ENCODE measurements at regions not wholly inside any gene's neighbourhood (a gene's known extent, or its start where the extent isn't known, plus 50 kb on each side); places are given as distances from the start of the nearest gene placed in this dataset.
"Not testable (repeated sequence)": the region's sequence is repeated elsewhere in the genome, so short reads cannot be mapped to it uniquely, and the experiment has no call there.

DNA sequence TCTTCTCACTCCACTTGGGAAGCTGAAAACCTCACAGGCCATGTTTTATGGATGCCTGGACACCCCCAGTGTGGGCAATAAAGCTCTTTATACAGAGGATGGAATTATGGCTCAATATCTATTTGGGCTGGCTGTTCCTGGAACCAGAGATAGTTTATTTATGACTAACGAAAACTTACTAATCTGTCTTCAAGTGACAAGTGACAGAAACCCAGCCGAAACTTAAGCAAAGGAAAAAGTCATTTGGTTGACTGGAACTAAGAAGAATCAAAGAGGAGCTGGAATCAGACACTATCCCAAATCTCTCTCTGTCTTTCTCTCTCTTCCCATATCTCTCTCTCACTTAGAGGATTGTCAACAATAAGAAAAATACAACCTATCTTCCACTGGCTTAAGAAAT, 78.3 kb upstream of the CDK6 start:
- DNase-seq (ENCODE audit: low spot score): no peak

DNA sequence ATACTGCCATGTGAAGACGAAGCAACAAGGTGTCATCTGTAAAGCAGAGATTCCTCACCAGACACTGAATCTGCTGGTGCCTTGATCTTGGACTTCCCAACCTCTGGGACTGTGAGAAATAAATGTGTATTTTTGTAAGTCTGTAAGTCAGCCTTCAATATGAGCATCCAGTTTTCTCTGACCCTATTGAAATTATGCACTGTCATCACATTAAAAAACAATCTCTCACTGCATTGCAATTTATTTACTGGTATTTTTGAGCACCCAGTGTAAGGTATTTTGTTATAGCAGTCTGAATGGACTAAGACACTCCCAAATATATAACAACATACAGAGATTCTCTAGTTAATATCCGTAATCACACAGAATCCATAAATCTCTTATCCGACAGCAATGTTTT, 77.5 kb upstream of the CDK6 start:
- DNase-seq (ENCODE audit: low spot score): no peak

DNA sequence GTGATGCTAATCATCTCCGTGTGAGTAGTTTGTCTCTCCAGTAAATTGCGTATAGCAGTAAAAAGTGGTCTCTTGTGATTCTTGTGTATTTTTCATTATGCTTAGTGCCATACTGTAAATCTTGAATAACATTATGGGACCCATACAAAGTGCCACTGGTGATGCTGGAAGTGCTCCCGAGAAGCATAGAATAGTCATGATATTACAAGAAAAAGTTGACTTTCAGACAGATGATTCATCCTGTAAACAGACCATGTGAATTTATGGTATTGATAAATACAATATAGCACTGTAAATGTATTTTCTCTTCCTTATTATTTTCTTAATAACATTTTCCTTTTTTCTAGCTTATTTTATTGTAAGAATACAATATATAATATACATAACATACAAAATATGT, 74.6 kb upstream of the CDK6 start:
- no peak for DNase-seq (ENCODE audit: low spot score)

- DNase-seq (ENCODE audit: low spot score): no peak
These were observed 73.5 kb upstream of the CDK6 start for GRCh38 chr7:92909686-92910475.

DNA sequence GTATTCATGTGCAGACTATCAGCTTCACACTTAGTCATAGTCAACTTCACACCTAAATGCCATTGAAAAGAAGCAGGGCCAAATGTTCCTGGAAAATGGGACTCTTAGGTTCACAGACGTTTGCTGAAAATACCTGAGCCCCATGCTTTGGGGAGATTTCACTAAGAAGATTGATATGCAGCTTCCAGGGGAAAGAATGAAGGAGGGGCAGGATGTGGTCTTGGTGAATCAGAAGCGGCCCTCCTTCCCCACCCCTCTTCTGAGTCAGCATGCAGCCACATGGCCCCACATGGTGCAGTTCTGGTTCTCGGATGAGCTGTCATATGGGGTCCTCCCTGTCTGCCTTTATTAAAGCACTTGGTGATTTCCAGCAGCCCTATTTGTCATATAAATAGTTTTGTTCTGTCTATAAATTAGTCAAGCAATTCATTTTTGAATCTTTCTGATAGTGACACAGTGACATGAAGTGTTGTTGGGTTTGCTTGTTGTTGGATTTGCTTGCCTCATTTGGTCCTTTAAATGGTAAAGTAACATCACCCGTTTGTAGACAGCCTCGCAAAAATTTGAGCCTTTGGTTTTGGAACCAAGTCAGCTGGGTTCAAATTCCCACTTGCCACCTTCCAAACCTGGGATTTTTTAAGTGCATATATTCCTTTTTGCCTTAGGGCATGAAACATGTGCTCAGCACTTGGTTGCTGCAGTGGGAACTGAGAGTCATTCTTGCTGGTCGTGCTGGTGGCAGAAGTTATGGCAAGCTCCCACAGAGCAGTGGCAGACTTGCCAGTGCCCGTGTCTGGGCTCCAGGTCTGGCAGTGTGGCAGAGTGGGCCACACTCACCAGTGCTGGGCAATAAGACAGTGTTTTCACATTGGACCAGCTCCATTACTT, 68.1 kb upstream of the CDK6 start:
- no peak for DNase-seq (ENCODE audit: low spot score)

DNA sequence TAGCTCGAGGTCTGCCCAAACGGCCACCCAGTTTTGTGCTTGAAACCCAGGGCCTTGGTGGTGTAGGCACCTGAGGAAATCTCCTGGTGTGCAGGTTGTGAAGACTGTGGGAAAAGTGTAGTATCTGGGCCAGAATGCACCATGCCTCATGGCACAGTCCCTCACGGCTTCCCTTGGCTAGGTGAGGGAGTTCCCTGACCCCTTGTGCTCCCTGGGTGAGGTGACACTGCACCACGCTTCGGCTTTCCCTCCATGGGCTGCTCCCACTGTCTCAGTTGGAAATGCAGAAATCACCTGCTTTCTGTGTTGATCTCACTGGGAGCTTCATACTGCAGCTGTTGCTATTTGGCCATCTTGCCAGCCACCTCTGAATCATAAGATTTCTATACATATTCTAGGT, 62.4 kb upstream of the CDK6 start:
- no peak for DNase-seq (ENCODE audit: low spot score)

DNA sequence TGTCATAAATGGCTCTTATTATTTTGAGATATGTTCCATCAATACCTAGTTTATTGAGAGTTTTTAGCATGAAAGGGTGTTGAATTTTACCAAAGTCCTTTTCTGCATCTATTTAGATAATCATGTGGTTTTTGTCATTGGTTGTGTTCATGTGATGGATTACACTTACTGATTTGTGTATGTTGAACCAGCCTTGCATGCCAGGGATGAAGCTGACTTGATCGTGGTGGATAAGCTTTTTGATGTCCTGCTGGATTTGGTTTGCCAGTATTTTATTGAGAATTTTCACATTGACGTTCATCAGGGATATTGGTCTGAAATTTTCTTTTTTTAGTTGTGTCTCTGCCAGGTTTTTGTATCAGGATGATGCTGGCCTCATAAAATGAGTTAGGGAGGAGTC, 58.5 kb upstream of the CDK6 start:
- not testable (repeated sequence) for DNase-seq (ENCODE audit: low spot score)

GRCh38 chr7:92889081-92889480, 52.7 kb upstream of the CDK6 start:
- DNase-seq (ENCODE audit: low spot score): no peak

Data from cerebellar cortex (tissue), 1 donor.